SK-N-SH (cell line): ENCODE measurements at regions not wholly inside any gene's neighbourhood (a gene's known extent, or its start where the extent isn't known, plus 50 kb on each side); places are given as distances from the start of the nearest gene placed in this dataset.

ENCODE experiments used
- CTCF ChIP-seq: fragments of 200-600 bp; sonication (generic); IDR thresholded peaks from 2 replicates; pipeline ENCODE4 v1.6.1; 2017; ENCODE audit warnings: antibody characterized with exemption, mild to moderate bottlenecking, moderate library complexity
- FOSL2 ChIP-seq: IDR thresholded peaks from 2 replicates; pipeline ENCODE4 v1.4.0; 2012; ENCODE audit warnings: low read depth, mild to moderate bottlenecking, moderate library complexity, borderline replicate concordance
- NFIC ChIP-seq: IDR thresholded peaks from 2 replicates; pipeline ENCODE4 v1.4.0; 2012; ENCODE audit warnings: borderline replicate concordance
- NRF1 ChIP-seq: IDR thresholded peaks from 2 replicates; pipeline ENCODE4 v1.6.1; 2012; ENCODE audit warnings: low read depth, mild to moderate bottlenecking, low read length

- no peak for TF ChIP-seq NFIC
- no peak for TF ChIP-seq CTCF
- no peak for TF ChIP-seq NRF1
- no peak for TF ChIP-seq FOSL2
Observed at GRCh38 chr2:234643407-234643806, 146.5 kb upstream of the ARL4C start.
